WTC11 (cell line): ENCODE measurements at regions not wholly inside any gene's neighbourhood (a gene's known extent, or its start where the extent isn't known, plus 50 kb on each side); places are given as distances from the start of the nearest gene placed in this dataset.

Source experiments
- IRF2 ChIP-seq: sonication (generic); formaldehyde crosslinking; IDR thresholded peaks from 2 replicates; pipeline ENCODE4 v1.8.0; 2022; ENCODE audit warnings: low read depth, missing genetic modification reagents, borderline replicate concordance
- MYBL2 ChIP-seq: sonication (generic); formaldehyde crosslinking; IDR thresholded peaks from 2 replicates; pipeline ENCODE4 v1.8.1; 2023; ENCODE audit warnings: mild to moderate bottlenecking, moderate library complexity, missing genetic modification reagents
- NR3C1 ChIP-seq: sonication (generic); formaldehyde crosslinking; conservative IDR thresholded peaks from 2 replicates; pipeline ENCODE4 v1.8.1; 2023; ENCODE audit warnings: low read depth, mild to moderate bottlenecking, missing genetic modification reagents
- TF ChIP-seq, protein P1 (sequence below): fragments of 200-600 bp; IDR thresholded peaks from 2 replicates; pipeline ENCODE4 v1.8.0; 2022; ENCODE audit warnings: antibody characterized with exemption
- TF ChIP-seq, protein P2 (sequence below): sonication (generic); formaldehyde crosslinking; IDR thresholded peaks from 2 replicates; pipeline ENCODE4 v1.8.0; 2022; ENCODE audit warnings: mild to moderate bottlenecking, missing genetic modification reagents

DNA sequence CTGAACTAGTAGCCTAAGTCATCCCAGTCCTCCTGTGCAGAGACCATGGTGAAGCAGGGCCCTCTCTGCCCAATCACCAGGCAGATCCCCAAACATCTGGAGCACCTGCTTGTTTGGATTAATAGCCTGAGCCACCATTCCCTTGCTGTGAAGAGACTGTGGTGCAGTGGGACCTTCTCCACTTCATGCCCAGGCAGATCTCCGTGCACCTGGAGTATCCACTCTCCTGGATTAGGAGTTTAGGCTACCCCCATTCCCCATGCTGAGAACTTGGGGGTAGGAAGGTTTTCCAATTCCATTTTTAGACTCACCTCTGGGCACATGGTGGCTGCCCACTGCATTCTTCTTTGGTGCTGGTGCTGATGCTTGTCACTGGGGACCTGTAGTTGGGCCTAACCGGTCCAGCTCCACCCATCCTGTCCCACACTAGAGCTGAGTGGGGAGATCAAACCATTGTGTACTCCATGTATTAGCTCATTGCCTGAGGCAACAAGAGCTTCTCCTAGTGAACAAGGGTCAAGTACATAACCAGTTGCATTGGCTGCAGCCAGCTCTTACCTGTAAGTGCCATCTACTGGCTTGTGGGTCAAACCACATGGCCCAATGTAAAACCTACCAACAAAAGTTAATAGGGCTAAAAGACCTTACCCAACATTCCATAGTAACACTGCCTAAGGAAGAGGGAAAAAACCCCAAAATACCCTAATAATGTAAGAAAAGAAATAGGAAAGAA lies 382.5 kb upstream of the CBLB start:
- no peak for TF ChIP-seq IRF2 (CRISPR knock-in tag)
- TF ChIP-seq, protein P1, sequence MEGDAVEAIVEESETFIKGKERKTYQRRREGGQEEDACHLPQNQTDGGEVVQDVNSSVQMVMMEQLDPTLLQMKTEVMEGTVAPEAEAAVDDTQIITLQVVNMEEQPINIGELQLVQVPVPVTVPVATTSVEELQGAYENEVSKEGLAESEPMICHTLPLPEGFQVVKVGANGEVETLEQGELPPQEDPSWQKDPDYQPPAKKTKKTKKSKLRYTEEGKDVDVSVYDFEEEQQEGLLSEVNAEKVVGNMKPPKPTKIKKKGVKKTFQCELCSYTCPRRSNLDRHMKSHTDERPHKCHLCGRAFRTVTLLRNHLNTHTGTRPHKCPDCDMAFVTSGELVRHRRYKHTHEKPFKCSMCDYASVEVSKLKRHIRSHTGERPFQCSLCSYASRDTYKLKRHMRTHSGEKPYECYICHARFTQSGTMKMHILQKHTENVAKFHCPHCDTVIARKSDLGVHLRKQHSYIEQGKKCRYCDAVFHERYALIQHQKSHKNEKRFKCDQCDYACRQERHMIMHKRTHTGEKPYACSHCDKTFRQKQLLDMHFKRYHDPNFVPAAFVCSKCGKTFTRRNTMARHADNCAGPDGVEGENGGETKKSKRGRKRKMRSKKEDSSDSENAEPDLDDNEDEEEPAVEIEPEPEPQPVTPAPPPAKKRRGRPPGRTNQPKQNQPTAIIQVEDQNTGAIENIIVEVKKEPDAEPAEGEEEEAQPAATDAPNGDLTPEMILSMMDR, result no peak
- no peak for TF ChIP-seq NR3C1
- TF ChIP-seq, protein P2, sequence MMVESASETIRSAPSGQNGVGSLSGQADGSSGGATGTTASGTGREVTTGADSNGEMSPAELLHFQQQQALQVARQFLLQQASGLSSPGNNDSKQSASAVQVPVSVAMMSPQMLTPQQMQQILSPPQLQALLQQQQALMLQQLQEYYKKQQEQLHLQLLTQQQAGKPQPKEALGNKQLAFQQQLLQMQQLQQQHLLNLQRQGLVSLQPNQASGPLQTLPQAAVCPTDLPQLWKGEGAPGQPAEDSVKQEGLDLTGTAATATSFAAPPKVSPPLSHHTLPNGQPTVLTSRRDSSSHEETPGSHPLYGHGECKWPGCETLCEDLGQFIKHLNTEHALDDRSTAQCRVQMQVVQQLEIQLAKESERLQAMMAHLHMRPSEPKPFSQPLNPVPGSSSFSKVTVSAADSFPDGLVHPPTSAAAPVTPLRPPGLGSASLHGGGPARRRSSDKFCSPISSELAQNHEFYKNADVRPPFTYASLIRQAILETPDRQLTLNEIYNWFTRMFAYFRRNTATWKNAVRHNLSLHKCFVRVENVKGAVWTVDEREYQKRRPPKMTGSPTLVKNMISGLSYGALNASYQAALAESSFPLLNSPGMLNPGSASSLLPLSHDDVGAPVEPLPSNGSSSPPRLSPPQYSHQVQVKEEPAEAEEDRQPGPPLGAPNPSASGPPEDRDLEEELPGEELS, result no peak
- TF ChIP-seq MYBL2, result no peak
